ENCODE measurements at regions not wholly inside any gene's neighbourhood (a gene's known extent, or its start where the extent isn't known, plus 50 kb on each side); places are given as distances from the start of the nearest gene placed in this dataset.

GRCh38 chrX:99717716-99718115 is 692.4 kb downstream of the PCDH19 start:
- Mint-ChIP-seq H3K4me3 (no peak overlapping the region), H3K9me3 (peaks cover 7 to 16% of the 10 kb centered on the region in 2 experiments; a peak in 4 of 5 replicates), H3K4me1 (peaks cover 9 to 10% of the 10 kb centered on the region in 2 experiments), H3K36me3 (ENCODE audit: insufficient read depth in 1 of 3, low read depth in 3 of 3) (peaks cover 9 to 18% (median 10%) of the 10 kb centered on the region in 3 experiments), H3K27ac (no peak overlapping the region), H3K27me3 (ENCODE audit: low read depth) (no peaks in the 10 kb centered on the region)
- Histone ChIP-seq H3K4me2 (ENCODE audit: insufficient read depth, insufficient read length, low read length) (no peak overlapping the region), H3K23ac (ENCODE audit: insufficient read length, low read depth, low read length) (no peak overlapping the region), H3K14ac (ENCODE audit: insufficient read depth, low read length) (no peak overlapping the region), H2AK5ac (ENCODE audit: insufficient read length, low read length) (no peak overlapping the region), H2BK15ac (ENCODE audit: low read depth, low read length) (no peak overlapping the region), H3K4ac (ENCODE audit: low read depth, low read length) (no peak overlapping the region), H2BK5ac (ENCODE audit: insufficient read length, low read length) (no peak overlapping the region), H2BK12ac (ENCODE audit: insufficient read length, low read depth, low read length) (no peak overlapping the region), H3K18ac (ENCODE audit: insufficient read length, low read depth, low read length) (no peak overlapping the region), H4K20me1 (ENCODE audit: control insufficient read depth, insufficient read depth, insufficient read length) (no peaks in the 10 kb centered on the region), H3K23me2 (ENCODE audit: insufficient read length, low read depth, low read length, poor library complexity, severe bottlenecking) (no peaks in the 10 kb centered on the region), H3K4me1 (ENCODE audit: insufficient read depth, low read length) (no peaks in the 10 kb centered on the region), H3K79me2 (ENCODE audit: insufficient read depth, low read length) (no peaks in the 10 kb centered on the region), H3K9me3 (ENCODE audit: control insufficient read depth, low read depth, low read length) (peaks cover 4% of the 10 kb centered on the region), H3K79me1 (ENCODE audit: insufficient read depth, low read depth, low read length, poor library complexity, severe bottlenecking) (no peaks in the 10 kb centered on the region), H3K56ac (ENCODE audit: insufficient read length, low read depth, low read length) (no peak overlapping the region), H4K8ac (replicated peaks; ENCODE audit: insufficient read length, low read depth, low read length) (no peak overlapping the region), H2AFZ (ENCODE audit: low read length) (no peak overlapping the region), H4K5ac (ENCODE audit: insufficient read length, low read depth, low read length) (no peak overlapping the region), H2BK120ac (ENCODE audit: low read depth, low read length, poor library complexity, severe bottlenecking) (no peak overlapping the region), H3T11ph (ENCODE audit: low read length) (no peak overlapping the region), H3K27ac (ENCODE audit: insufficient read length, low read depth, low read length) (no peak overlapping the region), H3K9ac (ENCODE audit: extremely low read depth, insufficient read length, low read length) (no peak overlapping the region), H2BK20ac (ENCODE audit: low read depth, low read length, poor library complexity, severe bottlenecking) (no peak overlapping the region), H4K91ac (ENCODE audit: insufficient read length, low read depth, low read length) (no peak overlapping the region), H3K27me3 (ENCODE audit: insufficient read depth, low read length) (no peaks in the 10 kb centered on the region)
- no peak for DNase-seq
- TF ChIP-seq CTCF (conservative IDR thresholded peaks at IDR 0.05) = no peak
- WGBS (ENCODE audit: extremely low coverage, insufficient read length, low lambda C conversion rate) = no CpG with 5 or more reads among the region's 2 CpGs

Measured in H9 (cell line).